Endometrium (tissue), 2 donors: ENCODE measurements at regions not wholly inside any gene's neighbourhood (a gene's known extent, or its start where the extent isn't known, plus 50 kb on each side); places are given as distances from the start of the nearest gene placed in this dataset.

Source experiments
- FAIRE-seq: peaks from 2 replicates; lab custom pipeline; 2012; peaks lifted over from hg19 to GRCh38; lab: Jason Lieb, UNC
- donor health status: control.
- donor health status: control.

DNA sequence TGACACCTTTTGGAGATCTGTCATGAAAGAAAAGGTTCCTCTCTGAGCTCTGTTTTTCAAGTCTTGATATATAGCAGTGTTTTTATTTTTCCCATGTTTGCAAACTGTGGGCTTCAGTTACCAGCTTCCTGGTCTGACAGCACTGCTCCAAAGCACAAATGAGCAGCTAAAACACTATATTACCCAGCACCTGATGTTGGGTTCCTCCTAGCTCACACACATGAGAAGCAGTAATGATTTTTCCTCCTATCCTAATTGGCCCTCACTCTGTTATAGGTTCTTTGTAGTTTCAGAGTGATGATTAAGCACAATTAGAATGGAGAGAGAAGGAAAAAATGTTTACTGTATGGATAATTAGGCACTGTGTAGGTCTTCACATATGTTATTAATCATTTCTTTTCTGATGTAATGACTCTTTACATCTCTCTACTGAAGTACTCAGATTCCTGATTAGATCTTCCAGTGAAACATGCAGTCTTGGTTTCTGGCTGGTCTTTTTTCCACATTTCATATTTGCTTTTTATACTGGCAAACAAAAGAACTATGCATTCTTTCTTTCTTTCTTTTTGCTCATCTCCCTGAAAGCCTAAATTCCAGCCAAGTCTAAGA is 939.7 kb downstream of the NSUN3 start:
- no peak for FAIRE-seq

DNA sequence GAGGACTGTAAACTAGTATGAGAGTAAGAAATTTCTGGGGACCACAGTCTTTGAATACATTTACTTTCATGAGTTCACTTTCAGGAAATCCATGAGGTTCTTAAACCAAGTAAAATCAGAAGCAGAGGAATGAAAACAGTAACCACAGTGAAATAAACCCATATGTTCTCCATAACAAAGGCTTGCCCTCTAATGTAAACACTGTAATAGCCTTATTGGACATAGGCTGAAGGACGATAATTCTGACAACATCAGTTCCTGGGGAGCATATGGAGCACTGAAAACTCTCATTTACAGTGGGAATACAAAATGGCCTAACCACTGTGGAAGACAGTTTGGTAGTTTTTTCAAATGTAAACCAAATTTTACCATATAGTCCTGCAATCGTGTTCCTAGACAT is 965.8 kb downstream of the NSUN3 start:
- FAIRE-seq = no peak

DNA sequence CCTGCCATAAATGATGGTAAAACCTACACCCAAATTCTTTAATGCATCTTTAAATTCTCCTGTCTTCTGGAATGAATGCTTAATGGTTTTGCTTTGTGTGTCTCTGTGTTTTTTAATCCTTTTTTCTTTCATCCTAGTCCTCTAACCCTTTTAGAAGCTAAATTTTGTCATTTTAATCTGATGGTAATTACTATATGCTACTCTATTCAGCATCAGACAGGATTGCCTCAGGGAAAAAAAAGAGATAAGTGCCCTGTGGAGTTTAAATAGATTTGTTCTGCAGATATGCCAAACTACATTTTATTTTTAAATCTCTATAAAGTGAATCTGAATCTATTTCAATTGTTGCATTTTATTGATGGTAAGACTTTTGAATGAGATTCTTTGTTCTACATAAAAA is 966.8 kb downstream of the NSUN3 start:
- FAIRE-seq = no peak

DNA sequence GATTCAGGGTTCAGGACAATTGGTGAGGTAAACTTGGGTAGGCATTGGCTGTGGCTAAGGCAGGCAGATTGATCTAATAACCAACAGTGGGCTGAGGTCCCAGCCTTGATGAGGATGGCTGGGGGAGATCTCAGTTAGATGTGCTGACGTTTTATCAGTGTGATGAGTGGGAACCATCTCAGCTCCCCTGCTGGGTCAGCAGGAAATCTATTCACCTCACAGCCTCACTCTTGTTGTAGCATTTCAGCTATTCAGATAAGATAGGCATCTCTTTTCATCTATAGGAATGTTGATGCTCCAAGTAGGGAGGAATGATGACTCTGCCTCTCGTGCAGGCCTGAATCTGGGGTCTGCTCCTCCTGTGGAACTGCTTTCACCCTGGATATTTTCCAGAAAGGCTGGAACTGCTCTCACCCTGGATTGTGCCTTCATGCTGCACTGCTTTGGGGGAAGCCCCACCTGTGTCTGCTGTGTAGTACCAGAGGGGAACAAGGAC is 973.7 kb downstream of the NSUN3 start:
- no peak for FAIRE-seq

DNA sequence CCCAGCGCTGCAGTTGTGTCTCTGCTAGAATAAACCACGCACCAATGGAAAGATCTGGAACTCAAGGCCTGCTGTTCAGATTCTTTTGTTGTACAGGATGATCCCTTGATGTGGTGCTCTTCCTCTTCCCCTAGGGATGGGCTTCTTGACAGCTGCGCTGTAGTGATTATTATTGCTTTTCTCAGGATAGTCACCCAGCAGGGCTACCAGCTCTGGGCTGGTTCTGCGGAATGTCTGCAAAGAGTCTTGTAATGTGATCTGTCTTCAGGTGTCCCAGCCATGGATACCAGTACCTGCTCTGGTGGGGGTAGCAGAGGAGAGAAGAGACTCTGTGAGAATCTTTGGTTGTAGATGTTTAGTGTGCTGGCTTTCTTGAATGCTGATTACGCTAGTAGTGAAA is 974.2 kb downstream of the NSUN3 start:
- no peak for FAIRE-seq

DNA sequence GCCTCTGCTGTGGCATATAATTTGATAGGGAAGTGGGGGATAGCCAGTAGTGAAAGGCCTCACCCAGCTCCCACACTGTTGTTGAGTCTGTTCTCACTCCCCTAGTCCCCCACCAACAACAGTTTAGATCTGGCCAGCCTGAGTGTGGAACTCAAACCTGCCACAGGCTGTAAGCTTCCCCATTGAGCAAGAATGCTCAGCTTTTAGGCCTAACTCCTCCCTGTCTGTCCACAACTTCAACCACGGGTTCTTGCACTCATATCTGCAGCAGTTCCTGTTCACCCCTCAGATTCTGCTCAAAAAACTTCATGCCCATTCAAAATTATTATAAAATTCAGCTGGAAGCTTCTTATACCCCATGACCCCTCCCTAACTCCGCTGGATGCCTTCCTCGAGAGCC is 975.1 kb downstream of the NSUN3 start:
- no peak for FAIRE-seq

DNA sequence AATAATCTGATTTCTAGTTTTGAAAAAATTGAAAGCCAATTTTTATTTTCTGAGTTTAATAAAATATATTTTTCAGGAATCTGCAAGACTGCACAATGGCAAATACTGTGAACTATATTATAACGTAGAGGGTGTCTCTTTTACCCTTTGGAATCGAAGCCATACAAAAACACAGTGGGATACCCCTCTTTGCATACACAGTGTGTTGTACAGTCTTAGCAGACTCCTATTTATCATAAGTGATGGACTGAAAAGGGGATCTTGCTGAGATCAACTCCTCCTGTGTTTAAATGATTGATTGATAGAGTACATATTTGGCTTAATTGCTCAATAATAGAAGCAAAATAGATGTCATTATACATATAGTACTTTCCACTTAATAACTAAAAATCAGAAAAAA is 981.2 kb downstream of the NSUN3 start:
- FAIRE-seq = peak; percentile 58

DNA sequence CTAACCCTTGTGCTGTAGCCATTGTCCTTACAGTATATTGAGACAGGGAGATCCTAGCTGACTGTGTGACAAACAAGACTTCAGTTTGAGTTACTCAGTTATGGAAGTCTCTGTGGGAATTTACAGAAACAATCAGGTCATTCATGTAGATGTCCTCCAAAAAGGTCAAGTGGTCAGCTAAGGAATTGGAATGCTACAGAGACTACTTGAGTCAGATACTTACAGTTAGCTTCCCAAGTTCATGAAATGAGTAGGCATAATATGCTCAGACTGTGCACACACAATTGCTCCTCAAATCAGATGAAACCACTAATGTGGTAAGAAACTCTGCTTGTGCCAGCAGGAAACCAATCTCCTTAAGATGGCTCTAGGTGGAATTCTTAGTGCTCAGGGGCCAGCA is 985.7 kb downstream of the NSUN3 start:
- no peak for FAIRE-seq

DNA sequence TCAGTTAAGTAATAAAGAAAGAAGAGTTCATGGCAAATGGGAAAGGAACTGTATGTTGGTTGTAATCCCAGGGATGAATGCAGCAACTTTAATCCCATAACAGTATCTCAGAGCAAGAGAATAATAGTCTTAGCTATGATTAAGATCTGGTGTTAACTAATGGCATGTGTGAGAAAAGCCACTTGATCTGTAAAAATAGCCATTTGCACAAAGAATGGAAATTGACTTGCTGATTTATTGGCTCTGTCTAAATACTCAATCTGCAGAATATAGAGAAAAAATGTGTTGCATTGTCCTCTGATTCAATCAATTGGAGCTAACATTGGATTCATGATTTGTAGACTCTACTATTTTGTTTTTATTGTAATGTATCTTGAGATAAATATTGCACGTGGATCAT is 987.0 kb downstream of the NSUN3 start:
- no peak for FAIRE-seq

DNA sequence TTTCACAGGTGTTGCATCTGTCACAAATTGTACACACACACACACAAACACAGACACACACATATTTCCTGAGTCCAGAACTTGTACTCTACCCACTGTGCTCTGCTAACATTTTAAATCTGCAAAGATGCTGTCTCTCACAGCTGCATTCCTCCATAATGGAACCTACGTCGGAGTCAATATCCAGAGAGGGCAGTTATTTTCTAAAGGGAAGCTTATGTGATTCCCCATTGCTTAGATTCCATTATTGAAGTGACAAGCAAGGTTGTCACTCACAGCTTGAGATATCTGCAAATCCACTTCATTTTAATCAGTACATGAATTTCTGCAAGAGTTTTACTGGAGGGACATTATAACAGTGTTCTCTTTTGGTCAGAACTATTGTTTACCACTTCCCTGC is 992.4 kb downstream of the NSUN3 start:
- FAIRE-seq = no peak

DNA sequence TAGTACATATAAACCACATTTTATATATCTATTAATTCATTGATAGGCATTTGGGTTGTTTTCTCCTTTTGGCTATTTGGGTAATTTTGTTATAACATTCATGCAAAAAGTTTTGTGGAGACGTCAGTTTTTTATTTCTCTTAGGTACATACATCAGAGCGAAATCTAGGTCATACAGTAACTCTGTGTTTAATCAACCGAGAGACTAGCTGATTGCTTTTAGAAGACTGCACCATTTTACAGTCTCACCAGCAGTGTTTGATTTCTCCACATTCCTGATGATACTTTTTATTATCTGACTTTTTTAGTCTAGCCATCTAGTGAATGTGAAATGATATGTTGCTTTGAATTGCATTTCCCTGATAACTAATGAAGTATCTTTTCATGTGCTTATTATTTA is 1019.3 kb downstream of the NSUN3 start:
- FAIRE-seq = no peak

DNA sequence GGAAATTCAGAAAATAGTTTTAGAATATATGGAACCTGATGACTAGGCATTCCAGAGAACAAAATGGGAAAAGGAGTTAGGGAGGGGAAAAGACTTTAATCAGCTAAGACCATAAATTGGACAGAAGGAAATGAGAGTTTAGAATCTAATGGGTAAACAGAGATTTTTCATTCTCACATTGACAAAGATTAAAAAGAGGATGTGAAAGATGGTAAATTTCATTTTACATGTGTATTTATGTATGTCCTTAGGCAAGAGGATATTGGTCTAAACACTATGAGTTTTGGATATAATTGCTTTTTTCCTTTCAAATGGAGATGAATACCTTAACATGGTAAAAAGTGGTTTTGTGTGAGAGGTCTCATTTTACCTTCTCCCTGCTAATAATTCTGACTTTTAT is 1021.9 kb downstream of the NSUN3 start:
- no peak for FAIRE-seq

DNA sequence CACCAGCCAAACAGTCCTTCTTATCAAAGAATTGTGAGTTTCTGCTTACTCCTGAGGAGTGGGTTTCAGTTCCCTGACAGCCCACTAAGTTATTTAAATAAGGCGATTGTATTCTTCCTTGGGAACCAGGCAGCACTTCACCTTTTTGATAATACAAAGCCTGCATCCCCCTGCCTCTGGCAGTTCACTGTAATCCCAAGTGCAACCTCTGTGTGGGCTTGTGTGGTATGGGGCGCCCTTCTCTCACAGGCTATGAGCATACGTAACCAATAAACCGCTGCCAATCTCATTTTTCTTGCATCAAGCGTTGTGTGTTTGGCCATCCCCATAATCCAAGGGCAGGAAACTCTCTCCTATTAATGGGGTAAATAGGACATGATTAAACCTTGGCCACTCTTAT is 1025.6 kb downstream of the NSUN3 start:
- FAIRE-seq = no peak

DNA sequence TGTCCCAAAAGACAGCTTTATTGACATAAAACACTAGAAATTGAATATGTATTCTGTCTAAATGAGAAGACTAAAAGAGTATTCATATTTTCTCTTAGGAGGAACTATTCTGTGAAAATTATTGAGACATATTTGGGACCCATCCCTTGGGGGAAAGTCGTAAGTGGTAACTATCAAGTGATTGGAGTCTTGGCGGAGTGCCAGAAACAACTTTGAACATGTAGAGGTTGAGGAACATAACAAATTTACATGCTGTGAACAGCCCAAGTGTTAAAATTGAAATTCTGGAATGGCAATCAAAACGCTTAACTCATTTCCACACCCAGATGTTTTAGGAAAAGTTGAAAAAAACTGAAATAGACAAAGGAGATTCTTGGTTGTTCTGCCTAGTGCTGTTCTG is 1034.6 kb downstream of the NSUN3 start:
- FAIRE-seq = no peak

DNA sequence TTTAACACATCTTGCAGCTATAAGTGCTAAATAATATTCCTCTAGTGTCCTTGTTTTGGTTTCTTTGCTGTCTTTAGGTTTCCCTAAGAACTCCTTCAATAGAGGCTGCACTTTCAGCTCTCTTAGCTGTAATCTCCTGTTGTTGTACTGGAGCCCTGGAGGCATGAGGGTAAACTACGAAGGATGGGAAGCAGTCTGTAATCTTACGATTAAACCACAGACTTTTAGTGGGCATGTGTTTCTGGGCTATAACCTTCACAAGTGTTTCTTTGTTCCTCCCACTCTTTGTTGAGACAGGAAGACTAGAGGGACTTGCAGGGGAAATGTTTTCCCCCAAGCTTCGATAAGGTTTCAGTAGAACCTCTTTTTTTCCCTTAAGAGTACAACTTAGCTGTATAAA is 1058.1 kb downstream of the NSUN3 start:
- no peak for FAIRE-seq

DNA sequence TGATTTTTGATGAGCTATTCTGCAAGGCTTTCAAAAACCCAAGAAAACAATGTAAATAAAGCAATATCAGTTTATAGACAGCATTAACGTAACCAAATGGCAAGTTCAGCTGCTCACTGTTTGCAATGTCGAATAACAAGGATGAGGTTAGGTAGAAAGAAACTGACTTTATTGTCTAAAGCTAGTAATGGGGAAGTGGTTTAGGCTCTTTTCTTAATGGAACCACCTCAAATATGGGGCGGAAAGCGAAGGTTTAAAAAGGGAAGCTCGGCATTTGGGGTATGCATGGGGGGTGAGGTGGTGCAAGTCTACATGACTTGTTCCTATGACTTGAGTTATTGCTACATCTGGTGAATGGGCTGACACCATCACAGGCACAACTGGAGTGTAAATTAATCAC is 1060.2 kb downstream of the NSUN3 start:
- no peak for FAIRE-seq

DNA sequence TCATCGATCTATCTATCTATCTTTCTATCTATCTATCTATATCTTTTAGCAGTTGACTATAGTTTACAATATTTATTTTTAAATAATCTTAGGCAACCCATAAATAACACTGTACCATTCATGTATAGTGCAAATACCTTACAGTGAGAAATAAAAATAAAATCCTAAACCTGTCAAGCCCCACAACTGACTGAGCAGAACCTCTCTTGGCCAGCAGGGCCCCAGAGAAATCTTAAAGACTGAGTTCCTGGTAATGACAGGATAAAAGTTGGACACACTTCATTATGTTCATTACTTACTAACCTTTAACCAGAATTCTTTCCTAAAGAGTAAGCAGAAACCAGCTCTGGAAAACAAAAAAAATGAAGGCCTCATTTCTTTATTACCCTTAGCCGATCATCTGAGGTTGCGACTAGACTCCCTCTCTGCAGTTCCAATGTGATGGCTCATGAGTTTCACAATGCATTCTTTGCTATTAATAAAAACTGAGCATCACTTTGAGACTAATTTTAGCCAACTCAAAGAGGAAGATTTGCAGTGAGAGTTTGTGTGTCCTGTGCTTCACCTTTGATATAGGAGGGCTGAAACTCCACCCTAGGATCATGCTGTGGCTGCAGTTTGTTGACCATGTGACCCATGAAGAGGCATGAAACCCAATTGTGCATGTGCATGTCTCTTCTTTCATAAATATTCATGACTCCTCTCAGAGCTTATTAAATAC is 1072.0 kb downstream of the NSUN3 start:
- no peak for FAIRE-seq

DNA sequence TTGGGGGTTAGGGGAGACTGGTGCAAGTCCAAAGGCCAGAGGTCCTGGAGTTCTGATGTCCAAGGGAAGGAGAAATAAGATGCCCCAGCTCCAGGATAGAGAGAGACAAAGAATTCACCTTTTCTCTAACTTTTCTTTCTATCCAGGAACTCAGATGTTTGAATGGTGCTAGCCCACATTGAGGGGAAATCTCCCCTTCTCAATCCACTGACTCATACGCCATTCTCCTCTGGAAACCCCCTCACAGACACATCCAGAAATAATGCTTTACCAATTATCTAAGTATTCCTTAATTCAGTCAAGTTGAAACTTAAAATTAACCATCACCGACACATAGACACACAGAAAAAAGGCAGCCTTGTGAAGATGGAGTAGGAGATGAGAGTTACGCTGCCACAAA is 1085.2 kb downstream of the NSUN3 start:
- no peak for FAIRE-seq

DNA sequence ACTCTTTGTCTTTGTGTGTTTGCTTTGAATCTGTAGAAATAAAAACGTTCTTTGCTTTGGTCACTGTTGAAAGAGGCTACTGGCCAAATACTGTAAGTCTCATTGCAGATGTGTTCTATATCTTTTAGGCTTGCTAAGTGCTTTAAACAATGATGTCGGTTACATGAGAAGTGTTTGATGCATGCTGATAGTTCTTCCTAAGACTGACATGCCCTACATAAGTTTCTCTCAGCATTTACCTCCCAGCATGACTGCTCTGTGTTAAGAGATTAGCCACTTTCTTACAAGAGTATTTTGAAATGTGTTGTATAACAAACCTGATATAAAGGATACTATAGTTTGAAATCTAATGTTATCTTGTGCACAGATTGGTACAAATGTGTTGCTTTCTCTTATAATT is 1088.7 kb downstream of the NSUN3 start:
- FAIRE-seq = no peak

DNA sequence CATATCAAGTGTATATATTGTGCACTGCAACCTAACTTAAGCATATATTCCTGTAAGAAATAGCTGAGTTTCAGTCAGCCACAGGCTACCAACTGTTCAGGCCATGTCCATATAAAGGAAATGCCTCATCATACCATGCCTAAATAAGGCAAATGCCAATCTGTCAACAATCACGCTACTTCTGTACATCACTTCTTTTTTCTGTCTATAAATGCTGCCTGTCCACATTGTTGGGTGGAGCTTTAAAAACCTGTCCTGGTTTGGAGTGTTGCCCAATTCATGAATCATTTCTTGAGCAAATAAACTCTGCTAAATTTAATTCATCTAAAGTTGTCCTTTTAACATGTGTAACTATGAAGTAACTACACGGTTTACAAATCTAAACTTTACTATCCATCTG is 1091.9 kb downstream of the NSUN3 start:
- FAIRE-seq = no peak

DNA sequence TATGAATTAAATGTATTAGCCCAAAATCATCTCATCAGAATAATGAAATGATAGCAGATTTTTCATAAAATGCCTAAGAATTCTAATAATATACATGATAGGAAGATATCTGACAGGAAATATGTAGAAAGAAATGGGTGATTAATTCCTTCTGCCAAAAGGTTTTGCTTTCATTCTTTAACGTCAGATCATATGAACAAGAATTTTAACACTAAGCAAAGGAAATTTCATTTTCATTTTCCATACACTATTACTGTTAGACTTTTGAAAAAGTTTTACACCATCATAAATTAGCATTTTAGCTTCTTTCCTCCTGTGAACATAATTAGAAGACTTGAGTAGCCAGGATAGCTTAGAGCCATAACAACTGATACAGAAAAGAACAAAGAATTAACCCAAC is 1099.9 kb downstream of the NSUN3 start:
- no peak for FAIRE-seq

DNA sequence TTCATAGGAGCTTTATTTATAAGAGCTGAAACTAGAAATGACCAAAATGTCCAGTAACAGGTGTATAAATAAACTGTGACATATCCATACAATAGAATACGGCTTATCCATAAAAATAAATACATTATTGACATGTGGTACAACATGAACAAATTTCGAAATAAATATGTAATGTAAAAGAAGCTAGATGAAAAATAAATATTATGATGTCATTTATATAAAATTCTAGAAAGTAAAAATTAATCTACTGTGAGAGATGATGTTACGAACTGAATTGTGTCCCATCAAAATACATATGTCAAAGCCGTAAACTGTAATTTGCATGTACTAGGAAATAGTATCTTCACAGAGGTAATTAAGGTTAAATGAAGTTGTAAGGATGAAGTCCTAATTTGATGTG is 1104.9 kb downstream of the NSUN3 start:
- no peak for FAIRE-seq

DNA sequence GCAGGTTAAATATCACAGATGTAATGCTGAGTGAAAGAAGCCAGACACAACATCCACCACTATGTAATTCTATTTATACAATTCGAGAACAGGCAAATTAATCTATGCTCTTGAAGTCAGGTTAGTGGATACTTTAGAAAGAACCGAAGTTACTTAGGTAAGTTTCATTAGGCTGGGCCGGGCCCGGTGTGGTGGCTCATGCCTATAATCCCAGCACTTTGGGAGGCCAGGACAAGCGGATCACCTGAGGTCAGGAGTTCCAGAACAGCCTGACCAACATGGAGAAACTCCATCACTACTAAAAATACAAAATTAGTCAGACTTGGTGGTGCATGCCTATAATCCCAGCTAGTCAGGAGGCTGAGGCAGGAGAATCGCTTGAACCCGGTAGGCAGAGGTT is 1105.7 kb downstream of the NSUN3 start:
- no peak for FAIRE-seq
